ENCODE measurements at regions not wholly inside any gene's neighbourhood (a gene's known extent, or its start where the extent isn't known, plus 50 kb on each side); places are given as distances from the start of the nearest gene placed in this dataset.

DNA sequence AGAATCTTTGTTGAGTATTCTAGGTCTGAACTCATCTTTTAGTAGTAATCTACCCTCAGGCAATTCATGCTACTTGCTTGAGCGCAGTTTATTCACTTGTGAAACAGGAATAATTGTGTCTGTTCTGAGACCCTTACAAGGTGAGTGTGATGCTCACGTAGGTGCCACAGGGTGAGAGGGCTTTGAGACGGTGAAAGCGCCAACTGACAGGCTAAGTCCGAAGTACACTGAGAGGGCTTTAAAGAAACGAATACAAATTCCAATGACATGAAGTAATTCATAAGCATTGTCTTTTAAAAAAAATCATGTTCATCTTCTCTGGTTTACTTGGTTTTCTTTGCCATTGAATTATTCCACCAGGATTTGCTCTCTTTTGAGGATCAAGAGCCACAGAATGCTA is 393.7 kb upstream of the RGMA start:
- WGBS (ENCODE audit: insufficient coverage, insufficient replicate concordance, low lambda C conversion rate, missing lambda C conversion rate) = 35% methylated on average over 6 of the region's 6 CpGs
- in situ Hi-C loops (cut with MboI) = no loop called here
- no peak for DNase-seq (ENCODE audit: low read depth, low spot score)
- ChIA-PET SMC1A (ENCODE audit: uncharacterized antibody, unreplicated experiment) (no interaction called here), RAD21 (ENCODE audit: unreplicated experiment) (no interaction called here), POLR2A (no interaction called here), CTCF (no interaction called here)
- intact Hi-C loops (cut with micrococcal nuclease; ENCODE audit: unreplicated experiment) = no loop called here
- Histone ChIP-seq H4K20me1 (ENCODE audit: control insufficient read depth, insufficient read depth) (no peaks in the 10 kb centered on the region), H3K9ac (ENCODE audit: control insufficient read depth, insufficient read depth, low read length) (no peak overlapping the region), H3K9me3 (replicated peaks; ENCODE audit: control insufficient read depth, insufficient read depth, low read length) (no peaks in the 10 kb centered on the region), H3K4me1 (ENCODE audit: control insufficient read depth, insufficient read depth, low read length) (no peaks in the 10 kb centered on the region), H3K4me3 (no peak overlapping the region), H3K27ac (ENCODE audit: control insufficient read depth, insufficient read depth) (no peak overlapping the region), H3K27me3 (replicated peaks in 1 of 2; ENCODE audit: control insufficient read depth in 2 of 2, insufficient read depth in 2 of 2, low read length in 1 of 2) (no peaks in the 10 kb centered on the region; a peak in 1 of 4 replicates), H2AFZ (ENCODE audit: control insufficient read depth, low read depth, low read length) (no peak overlapping the region), H3K4me2 (ENCODE audit: control insufficient read depth, insufficient read depth) (no peak overlapping the region), H3K79me2 (ENCODE audit: control insufficient read depth, insufficient read depth, low read length) (no peaks in the 10 kb centered on the region), H3K36me3 (ENCODE audit: control insufficient read depth in 2 of 2, insufficient read depth in 2 of 2, low read length in 1 of 2) (no peaks in the 10 kb centered on the region)
- no peak for FAIRE-seq
- no TSS peak for BruUV-seq (replicated peaks)
- no peak for ATAC-seq
- TF ChIP-seq ZSCAN29 (IDR thresholded peaks at IDR 0.05) = no peak
- TF ChIP-seq CBX5 (IDR thresholded peaks at IDR 0.05; ENCODE audit: low read depth) = no peak
- no peak for TF ChIP-seq TCF7 (IDR thresholded peaks at IDR 0.05; ENCODE audit: borderline replicate concordance)
- TF ChIP-seq CBX3 (IDR thresholded peaks at IDR 0.05; ENCODE audit: borderline replicate concordance, low read depth) = no peak
- no peak for TF ChIP-seq SIN3A (IDR thresholded peaks at IDR 0.05; ENCODE audit: low read depth, low read length)
- no peak for TF ChIP-seq HDGF (IDR thresholded peaks at IDR 0.05)

DNA sequence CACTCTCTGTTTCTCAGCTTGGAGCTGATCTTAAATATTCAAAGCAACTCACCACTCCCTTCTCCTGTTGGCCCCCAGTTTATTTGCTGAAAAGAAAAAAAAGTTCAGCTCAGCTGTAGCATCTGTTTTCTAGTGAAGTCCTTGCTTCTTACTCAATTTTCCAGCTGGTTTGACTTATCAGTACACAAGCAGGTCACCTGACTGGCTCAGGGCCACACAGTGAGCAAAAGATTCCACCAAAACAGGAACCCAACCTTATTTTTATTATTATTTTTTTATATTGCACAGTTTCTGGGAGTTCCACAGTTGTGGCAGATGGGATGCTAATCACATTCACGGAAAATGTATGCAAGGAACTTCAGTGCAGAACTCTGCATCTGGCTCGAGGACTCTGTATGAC is 390.7 kb upstream of the RGMA start:
- no peak for ATAC-seq
- no peak for DNase-seq (ENCODE audit: low read depth, low spot score)
- ChIA-PET RAD21 (ENCODE audit: unreplicated experiment) (no interaction called here), POLR2A (no interaction called here), SMC1A (ENCODE audit: uncharacterized antibody, unreplicated experiment) (no interaction called here), CTCF (no interaction called here)
- H3K9me3 ChIP-seq (replicated peaks; ENCODE audit: control insufficient read depth, insufficient read depth, low read length) = no peaks in the 10 kb centered on the region
- BruUV-seq (replicated peaks) = no TSS peak
- no peak for FAIRE-seq
- intact Hi-C loops (cut with micrococcal nuclease; ENCODE audit: unreplicated experiment) = no loop called here
- in situ Hi-C loops (cut with MboI) = no loop called here
- H3K4me1 ChIP-seq (ENCODE audit: control insufficient read depth, insufficient read depth, low read length) = no peaks in the 10 kb centered on the region
- H3K4me2 ChIP-seq (ENCODE audit: control insufficient read depth, insufficient read depth) = no peak overlapping the region
- no peak overlapping the region for H2AFZ ChIP-seq (ENCODE audit: control insufficient read depth, low read depth, low read length)
- no peak overlapping the region for H3K4me3 ChIP-seq
- no peak overlapping the region for H3K9ac ChIP-seq (ENCODE audit: control insufficient read depth, insufficient read depth, low read length)
- 0% methylated on average over 2 of the region's 2 CpGs for WGBS (ENCODE audit: insufficient coverage, insufficient replicate concordance, low lambda C conversion rate, missing lambda C conversion rate)
- H3K36me3 ChIP-seq (ENCODE audit: control insufficient read depth in 2 of 2, insufficient read depth in 2 of 2, low read length in 1 of 2) = no peaks in the 10 kb centered on the region
- no peaks in the 10 kb centered on the region for H3K79me2 ChIP-seq (ENCODE audit: control insufficient read depth, insufficient read depth, low read length)
- TF ChIP-seq, protein P1, sequence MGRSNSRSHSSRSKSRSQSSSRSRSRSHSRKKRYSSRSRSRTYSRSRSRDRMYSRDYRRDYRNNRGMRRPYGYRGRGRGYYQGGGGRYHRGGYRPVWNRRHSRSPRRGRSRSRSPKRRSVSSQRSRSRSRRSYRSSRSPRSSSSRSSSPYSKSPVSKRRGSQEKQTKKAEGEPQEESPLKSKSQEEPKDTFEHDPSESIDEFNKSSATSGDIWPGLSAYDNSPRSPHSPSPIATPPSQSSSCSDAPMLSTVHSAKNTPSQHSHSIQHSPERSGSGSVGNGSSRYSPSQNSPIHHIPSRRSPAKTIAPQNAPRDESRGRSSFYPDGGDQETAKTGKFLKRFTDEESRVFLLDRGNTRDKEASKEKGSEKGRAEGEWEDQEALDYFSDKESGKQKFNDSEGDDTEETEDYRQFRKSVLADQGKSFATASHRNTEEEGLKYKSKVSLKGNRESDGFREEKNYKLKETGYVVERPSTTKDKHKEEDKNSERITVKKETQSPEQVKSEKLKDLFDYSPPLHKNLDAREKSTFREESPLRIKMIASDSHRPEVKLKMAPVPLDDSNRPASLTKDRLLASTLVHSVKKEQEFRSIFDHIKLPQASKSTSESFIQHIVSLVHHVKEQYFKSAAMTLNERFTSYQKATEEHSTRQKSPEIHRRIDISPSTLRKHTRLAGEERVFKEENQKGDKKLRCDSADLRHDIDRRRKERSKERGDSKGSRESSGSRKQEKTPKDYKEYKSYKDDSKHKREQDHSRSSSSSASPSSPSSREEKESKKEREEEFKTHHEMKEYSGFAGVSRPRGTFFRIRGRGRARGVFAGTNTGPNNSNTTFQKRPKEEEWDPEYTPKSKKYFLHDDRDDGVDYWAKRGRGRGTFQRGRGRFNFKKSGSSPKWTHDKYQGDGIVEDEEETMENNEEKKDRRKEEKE (IDR thresholded peaks at IDR 0.05) = no peak
- TF ChIP-seq FOXM1 (IDR thresholded peaks at IDR 0.05; ENCODE audit: low read depth, low read length) = no peak
- TF ChIP-seq PML (IDR thresholded peaks at IDR 0.05; ENCODE audit: low read length) = no peak
- no peak for TF ChIP-seq BCL11A (IDR thresholded peaks at IDR 0.05; ENCODE audit: low read depth, low read length)
- TF ChIP-seq SIX5 (IDR thresholded peaks at IDR 0.05; ENCODE audit: low read depth, low read length, severe bottlenecking) = no peak
- TF ChIP-seq, protein P2, sequence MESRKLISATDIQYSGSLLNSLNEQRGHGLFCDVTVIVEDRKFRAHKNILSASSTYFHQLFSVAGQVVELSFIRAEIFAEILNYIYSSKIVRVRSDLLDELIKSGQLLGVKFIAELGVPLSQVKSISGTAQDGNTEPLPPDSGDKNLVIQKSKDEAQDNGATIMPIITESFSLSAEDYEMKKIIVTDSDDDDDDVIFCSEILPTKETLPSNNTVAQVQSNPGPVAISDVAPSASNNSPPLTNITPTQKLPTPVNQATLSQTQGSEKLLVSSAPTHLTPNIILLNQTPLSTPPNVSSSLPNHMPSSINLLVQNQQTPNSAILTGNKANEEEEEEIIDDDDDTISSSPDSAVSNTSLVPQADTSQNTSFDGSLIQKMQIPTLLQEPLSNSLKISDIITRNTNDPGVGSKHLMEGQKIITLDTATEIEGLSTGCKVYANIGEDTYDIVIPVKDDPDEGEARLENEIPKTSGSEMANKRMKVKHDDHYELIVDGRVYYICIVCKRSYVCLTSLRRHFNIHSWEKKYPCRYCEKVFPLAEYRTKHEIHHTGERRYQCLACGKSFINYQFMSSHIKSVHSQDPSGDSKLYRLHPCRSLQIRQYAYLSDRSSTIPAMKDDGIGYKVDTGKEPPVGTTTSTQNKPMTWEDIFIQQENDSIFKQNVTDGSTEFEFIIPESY (IDR thresholded peaks at IDR 0.05) = no peak
- TF ChIP-seq JUNB (IDR thresholded peaks at IDR 0.05) = no peak
- TF ChIP-seq EGR1 (IDR thresholded peaks at IDR 0.05; ENCODE audit: borderline replicate concordance in 1 of 2, low read depth in 2 of 2, low read length in 2 of 2) = no peak
- H3K27me3 ChIP-seq (replicated peaks in 1 of 2; ENCODE audit: control insufficient read depth in 2 of 2, insufficient read depth in 2 of 2, low read length in 1 of 2) = no peaks in the 10 kb centered on the region; a peak in 1 of 4 replicates
- no peaks in the 10 kb centered on the region for H4K20me1 ChIP-seq (ENCODE audit: control insufficient read depth, insufficient read depth)
- H3K27ac ChIP-seq (ENCODE audit: control insufficient read depth, insufficient read depth) = no peak overlapping the region

Data from GM12878 (cell line).